Right atrium auricular region (tissue), 2 donors: ENCODE measurements at regions not wholly inside any gene's neighbourhood (a gene's known extent, or its start where the extent isn't known, plus 50 kb on each side); places are given as distances from the start of the nearest gene placed in this dataset.

ENCODE experiments used
- DNase-seq: peaks from one replicate; pipeline ENCODE4 v3.0.0-alpha.2; 2019; ENCODE audit warnings: low spot score
- H3K27ac ChIP-seq, 2 donors: fragments of 200-600 bp; sonication (generic); 1 replicate in 1 of 2; 2 replicates in 1 of 2; pipeline ENCODE4 v1.5.1; 2016 to 2019
- H3K27me3 ChIP-seq, 2 donors: fragments of 200-600 bp; sonication (generic); one replicate each; pipeline versions ENCODE4 v1.5.1 to v1.6.0; 2017 to 2019
- H3K36me3 ChIP-seq: fragments of 200-600 bp; sonication (generic); one replicate; pipeline ENCODE4 v1.5.1; 2016
- H3K4me1 ChIP-seq, 2 donors: fragments of 200-600 bp; sonication (generic); one replicate each; pipeline versions ENCODE4 v1.5.1 to v1.6.0; 2017 to 2019
- H3K4me3 ChIP-seq, 2 donors: fragments of 200-600 bp; sonication (generic); 1 replicate in 1 of 2; 2 replicates in 1 of 2; pipeline ENCODE4 v1.5.1; 2017 to 2019; ENCODE audit warnings: mild to moderate bottlenecking in 1 of 2, moderate library complexity in 1 of 2
- H3K9me3 ChIP-seq, 2 donors: fragments of 200-600 bp; sonication (generic); one replicate each; pipeline ENCODE4 v1.5.1; 2019
- CTCF ChIP-seq, 2 donors: fragments of 200-600 bp; sonication (generic); IDR thresholded peaks; one replicate each; pipeline ENCODE4 v1.5.1; 2019; ENCODE audit warnings: antibody characterized with exemption in 2 of 2

- Histone ChIP-seq H3K36me3 (no peaks in the 10 kb centered on the region), H3K9me3 (no peaks in the 10 kb centered on the region), H3K4me1 (no peaks in the 10 kb centered on the region), H3K27me3 (no peaks in the 10 kb centered on the region), H3K27ac (no peak overlapping the region), H3K4me3 (no peak overlapping the region)
- no peak for DNase-seq
- no peak for TF ChIP-seq CTCF (IDR thresholded peaks at IDR 0.05)
Observed at GRCh38 chr9:20269620-20270019, 352.7 kb downstream of the MLLT3 start.

- DNase-seq = no peak
- H3K36me3 ChIP-seq = no peaks in the 10 kb centered on the region
- no peak overlapping the region for H3K27ac ChIP-seq
- no peaks in the 10 kb centered on the region for H3K9me3 ChIP-seq
- TF ChIP-seq CTCF (IDR thresholded peaks at IDR 0.05) = no peak
- H3K4me1 ChIP-seq = no peaks in the 10 kb centered on the region
- H3K27me3 ChIP-seq = no peaks in the 10 kb centered on the region
- H3K4me3 ChIP-seq = no peak overlapping the region
Observed at GRCh38 chr9:20264896-20265295, 357.4 kb downstream of the MLLT3 start.

- H3K27ac ChIP-seq = no peak overlapping the region
- H3K4me3 ChIP-seq = no peak overlapping the region
- no peaks in the 10 kb centered on the region for H3K27me3 ChIP-seq
- no peaks in the 10 kb centered on the region for H3K4me1 ChIP-seq
- H3K36me3 ChIP-seq = no peaks in the 10 kb centered on the region
- no peaks in the 10 kb centered on the region for H3K9me3 ChIP-seq
- no peak for DNase-seq
- TF ChIP-seq CTCF (IDR thresholded peaks at IDR 0.05) = no peak
Observed at GRCh38 chr9:20262611-20263010, 359.7 kb downstream of the MLLT3 start.

GRCh38 chr9:20256284-20256948 is 365.9 kb downstream of the MLLT3 start:
- Histone ChIP-seq H3K4me3 (no peak overlapping the region), H3K36me3 (no peaks in the 10 kb centered on the region), H3K4me1 (no peaks in the 10 kb centered on the region), H3K9me3 (no peaks in the 10 kb centered on the region), H3K27ac (no peak overlapping the region), H3K27me3 (no peaks in the 10 kb centered on the region)
- TF ChIP-seq CTCF (IDR thresholded peaks at IDR 0.05) = no peak
- no peak for DNase-seq

GRCh38 chr9:20255052-20255451 is 367.2 kb downstream of the MLLT3 start:
- H3K4me1 ChIP-seq = no peaks in the 10 kb centered on the region
- no peak overlapping the region for H3K4me3 ChIP-seq
- TF ChIP-seq CTCF (IDR thresholded peaks at IDR 0.05) = no peak
- no peaks in the 10 kb centered on the region for H3K9me3 ChIP-seq
- H3K36me3 ChIP-seq = no peaks in the 10 kb centered on the region
- no peaks in the 10 kb centered on the region for H3K27me3 ChIP-seq
- DNase-seq = no peak
- no peak overlapping the region for H3K27ac ChIP-seq

GRCh38 chr9:20253635-20254034 is 368.7 kb downstream of the MLLT3 start:
- Histone ChIP-seq H3K4me1 (no peaks in the 10 kb centered on the region), H3K4me3 (no peak overlapping the region), H3K36me3 (no peaks in the 10 kb centered on the region), H3K27ac (no peak overlapping the region), H3K9me3 (peaks cover 0 to under 1% of the 10 kb centered on the region in 2 donors), H3K27me3 (no peaks in the 10 kb centered on the region)
- DNase-seq = no peak
- TF ChIP-seq CTCF (IDR thresholded peaks at IDR 0.05) = no peak
